Glomerular endothelial cell (primary cell): ENCODE measurements at regions not wholly inside any gene's neighbourhood (a gene's known extent, or its start where the extent isn't known, plus 50 kb on each side); places are given as distances from the start of the nearest gene placed in this dataset.
"Not testable (repeated sequence)": the region's sequence is repeated elsewhere in the genome, so short reads cannot be mapped to it uniquely, and the experiment has no call there.

Experiments
- DNase-seq: peaks from one replicate; pipeline ENCODE4 v3.0.0-alpha.2; 2011; ENCODE audit warnings: low read depth, low spot score; ENCODE audit errors: extremely low read depth

- not testable (repeated sequence) for DNase-seq
These were observed 379.0 kb downstream of the BCKDHB start for GRCh38 chr6:80485494-80485893.

GRCh38 chr6:80482056-80482455, 375.6 kb downstream of the BCKDHB start:
- DNase-seq = no peak

- no peak for DNase-seq
These were observed 374.1 kb downstream of the BCKDHB start for GRCh38 chr6:80480421-80481157.

GRCh38 chr6:80478030-80478429, 371.6 kb downstream of the BCKDHB start:
- no peak for DNase-seq

- DNase-seq = no peak
These were observed 371.1 kb downstream of the BCKDHB start for GRCh38 chr6:80477591-80477990.

GRCh38 chr6:80472271-80472670, 365.8 kb downstream of the BCKDHB start:
- DNase-seq = no peak

GRCh38 chr6:80469977-80470376, 363.5 kb downstream of the BCKDHB start:
- DNase-seq = no peak

- DNase-seq = no peak
These were observed 361.9 kb downstream of the BCKDHB start for GRCh38 chr6:80468398-80468797.

GRCh38 chr6:80467408-80467807, 360.9 kb downstream of the BCKDHB start:
- DNase-seq = no peak

- DNase-seq = no peak
These were observed 360.5 kb downstream of the BCKDHB start for GRCh38 chr6:80466981-80467380.

GRCh38 chr6:80465513-80465912, 359.0 kb downstream of the BCKDHB start:
- DNase-seq = no peak

GRCh38 chr6:80464901-80465300, 358.4 kb downstream of the BCKDHB start:
- DNase-seq = no peak

GRCh38 chr6:80463197-80463596, 356.7 kb downstream of the BCKDHB start:
- DNase-seq = no peak

- no peak for DNase-seq
These were observed 353.9 kb downstream of the BCKDHB start for GRCh38 chr6:80460257-80460865.

- no peak for DNase-seq
These were observed 351.0 kb downstream of the BCKDHB start for GRCh38 chr6:80457439-80457933.

GRCh38 chr6:80456724-80457438, 350.4 kb downstream of the BCKDHB start:
- DNase-seq = no peak

- no peak for DNase-seq
These were observed 348.3 kb downstream of the BCKDHB start for GRCh38 chr6:80454661-80455365.

- no peak for DNase-seq
These were observed 347.7 kb downstream of the BCKDHB start for GRCh38 chr6:80454197-80454596.

GRCh38 chr6:80449726-80450125, 343.3 kb downstream of the BCKDHB start:
- DNase-seq = no peak

GRCh38 chr6:80446454-80447045, 340.1 kb downstream of the BCKDHB start:
- DNase-seq = no peak

GRCh38 chr6:80445751-80446150, 339.3 kb downstream of the BCKDHB start:
- no peak for DNase-seq
